ENCODE measurements at regions not wholly inside any gene's neighbourhood (a gene's known extent, or its start where the extent isn't known, plus 50 kb on each side); places are given as distances from the start of the nearest gene placed in this dataset.

GRCh38 chr14:78048120-78048519 lies 122.1 kb upstream of the NRXN3 start:
- no peak for TF ChIP-seq RAD21 (IDR thresholded peaks at IDR 0.05; ENCODE audit: low read depth)
- TF ChIP-seq TCF12 (IDR thresholded peaks at IDR 0.05; ENCODE audit: low read depth): no peak
- no peak for TF ChIP-seq ZBTB7A (IDR thresholded peaks at IDR 0.05; ENCODE audit: low read depth)

- no peak for TF ChIP-seq MAX (IDR thresholded peaks at IDR 0.05)
Observed at GRCh38 chr14:78070344-78070743, 99.8 kb upstream of the NRXN3 start.

GRCh38 chr14:78071016-78071549 lies 99.1 kb upstream of the NRXN3 start:
- no peak for TF ChIP-seq ZBTB7A (IDR thresholded peaks at IDR 0.05; ENCODE audit: low read depth)
- no peak for TF ChIP-seq EP300 (IDR thresholded peaks at IDR 0.05; ENCODE audit: borderline replicate concordance)
- TF ChIP-seq USF1 (IDR thresholded peaks at IDR 0.05): no peak
- TF ChIP-seq TAF1 (IDR thresholded peaks at IDR 0.05; ENCODE audit: low read depth): no peak
- no peak for TF ChIP-seq MAX (IDR thresholded peaks at IDR 0.05)
- TF ChIP-seq RAD21 (IDR thresholded peaks at IDR 0.05; ENCODE audit: low read depth): no peak
- TF ChIP-seq EGR1 (IDR thresholded peaks at IDR 0.05): no peak
- no peak for TF ChIP-seq YY1 (IDR thresholded peaks at IDR 0.05; ENCODE audit: low read depth)
- no peak for TF ChIP-seq CEBPB (IDR thresholded peaks at IDR 0.05)
- TF ChIP-seq CREB1 (IDR thresholded peaks at IDR 0.05; ENCODE audit: low read depth): no peak

GRCh38 chr14:78073028-78073427 lies 97.1 kb upstream of the NRXN3 start:
- TF ChIP-seq NFIC (IDR thresholded peaks at IDR 0.05): no peak
- TF ChIP-seq TCF12 (IDR thresholded peaks at IDR 0.05; ENCODE audit: low read depth): no peak
- TF ChIP-seq REST (IDR thresholded peaks at IDR 0.05; ENCODE audit: low read depth): no peak
- TF ChIP-seq EP300 (IDR thresholded peaks at IDR 0.05; ENCODE audit: borderline replicate concordance): no peak
- no peak for TF ChIP-seq CEBPB (IDR thresholded peaks at IDR 0.05)
- no peak for TF ChIP-seq TEAD4 (IDR thresholded peaks at IDR 0.05)
- TF ChIP-seq USF1 (IDR thresholded peaks at IDR 0.05): no peak
- TF ChIP-seq EGR1 (IDR thresholded peaks at IDR 0.05): no peak
- no peak for TF ChIP-seq ZBTB7A (IDR thresholded peaks at IDR 0.05; ENCODE audit: low read depth)
- TF ChIP-seq FOXM1 (IDR thresholded peaks at IDR 0.05; ENCODE audit: borderline replicate concordance, low read depth): no peak
- TF ChIP-seq RAD21 (IDR thresholded peaks at IDR 0.05; ENCODE audit: low read depth): no peak
- no peak for TF ChIP-seq TAF1 (IDR thresholded peaks at IDR 0.05; ENCODE audit: low read depth)
- TF ChIP-seq MAX (IDR thresholded peaks at IDR 0.05): no peak
- TF ChIP-seq YY1 (IDR thresholded peaks at IDR 0.05; ENCODE audit: low read depth): no peak
- TF ChIP-seq CREB1 (IDR thresholded peaks at IDR 0.05; ENCODE audit: low read depth): no peak

- TF ChIP-seq ZBTB7A (IDR thresholded peaks at IDR 0.05; ENCODE audit: low read depth): no peak
- no peak for TF ChIP-seq EGR1 (IDR thresholded peaks at IDR 0.05)
- no peak for TF ChIP-seq CREB1 (IDR thresholded peaks at IDR 0.05; ENCODE audit: low read depth)
- no peak for TF ChIP-seq REST (IDR thresholded peaks at IDR 0.05; ENCODE audit: low read depth)
- no peak for TF ChIP-seq TCF12 (IDR thresholded peaks at IDR 0.05; ENCODE audit: low read depth)
- TF ChIP-seq USF1 (IDR thresholded peaks at IDR 0.05): no peak
- TF ChIP-seq TAF1 (IDR thresholded peaks at IDR 0.05; ENCODE audit: low read depth): no peak
- TF ChIP-seq RAD21 (IDR thresholded peaks at IDR 0.05; ENCODE audit: low read depth): no peak
- no peak for TF ChIP-seq FOXM1 (IDR thresholded peaks at IDR 0.05; ENCODE audit: borderline replicate concordance, low read depth)
- no peak for TF ChIP-seq TEAD4 (IDR thresholded peaks at IDR 0.05)
- TF ChIP-seq EP300 (IDR thresholded peaks at IDR 0.05; ENCODE audit: borderline replicate concordance): no peak
- TF ChIP-seq NFIC (IDR thresholded peaks at IDR 0.05): no peak
- no peak for TF ChIP-seq CEBPB (IDR thresholded peaks at IDR 0.05)
- no peak for TF ChIP-seq MAX (IDR thresholded peaks at IDR 0.05)
- TF ChIP-seq YY1 (IDR thresholded peaks at IDR 0.05; ENCODE audit: low read depth): no peak
Observed at GRCh38 chr14:78074561-78074960, 95.6 kb upstream of the NRXN3 start.

All from Ishikawa (cell line).